ENCODE measurements at regions not wholly inside any gene's neighbourhood (a gene's known extent, or its start where the extent isn't known, plus 50 kb on each side); places are given as distances from the start of the nearest gene placed in this dataset.

DNA sequence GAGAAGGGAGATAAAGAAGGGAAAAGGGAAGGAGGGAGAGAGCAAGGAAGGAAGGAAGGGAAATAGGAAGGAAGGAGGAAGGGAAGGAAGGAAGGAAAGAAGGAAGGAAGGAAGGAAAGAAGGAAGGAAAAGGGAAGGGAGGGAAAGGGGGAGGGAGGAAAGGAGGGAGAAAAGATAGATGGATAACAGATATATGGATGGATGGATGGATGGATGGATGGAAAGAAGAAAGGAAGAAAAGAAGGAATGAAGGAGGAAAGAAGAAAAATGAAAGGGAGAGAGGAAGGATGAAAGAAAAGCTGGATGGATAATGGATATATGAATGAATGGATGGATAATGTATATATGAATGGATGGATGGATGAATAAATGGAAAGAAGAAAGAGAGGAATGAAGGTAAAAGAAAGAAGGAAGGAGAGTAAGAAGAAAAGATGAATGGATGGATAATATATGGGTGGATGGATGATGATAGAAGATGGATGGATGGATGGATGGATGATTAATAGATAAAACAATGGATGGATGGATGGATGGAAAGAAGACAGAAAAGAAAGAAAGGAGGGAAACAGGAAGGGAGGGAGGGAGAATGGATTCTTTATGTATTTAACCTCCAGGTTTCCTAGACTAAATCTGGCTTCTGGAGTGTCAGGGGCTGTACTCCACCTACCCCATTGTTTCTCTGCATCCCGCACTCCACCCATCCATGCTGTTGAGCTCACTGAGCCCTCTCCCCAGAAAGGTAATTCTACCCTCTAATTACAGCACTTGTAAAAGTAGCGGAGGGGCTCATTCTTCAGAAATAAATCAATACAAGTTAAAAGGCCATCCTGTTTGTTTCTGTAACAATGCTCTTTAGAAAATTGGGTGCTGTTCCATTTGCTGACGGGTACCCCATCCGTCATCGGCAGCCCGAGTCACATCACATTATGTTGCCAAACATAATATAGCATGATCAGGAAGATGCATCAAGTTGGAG lies 506.1 kb downstream of the MIAT start:
- H3K9ac ChIP-seq (ENCODE audit: low read depth, low read length, poor library complexity): no peak overlapping the region
- no peaks in the 10 kb centered on the region for H3K36me3 ChIP-seq (replicated peaks in 1 of 2; ENCODE audit: control insufficient read depth in 2 of 2, insufficient read depth in 2 of 2, low read length in 2 of 2)
- H3K4ac ChIP-seq (ENCODE audit: low read length): no peak overlapping the region
- no peak overlapping the region for H2BK5ac ChIP-seq (ENCODE audit: low read length)
- no peak overlapping the region for H2AFZ ChIP-seq (ENCODE audit: low read length)
- peaks cover 0 to 13% (median 0%) of the 10 kb centered on the region in 3 experiments for H3K27me3 ChIP-seq (ENCODE audit: control insufficient read depth in 3 of 3, insufficient read depth in 3 of 3, low read depth in 1 of 3, low read length in 3 of 3)
- no peak overlapping the region for H3K18ac ChIP-seq (ENCODE audit: low read length)
- DNase-seq (ENCODE audit: low spot score): no peak
- H3K14ac ChIP-seq (ENCODE audit: low read length): no peak overlapping the region
- no peak overlapping the region for H3K4me3 ChIP-seq (ENCODE audit: low read length in 2 of 2)
- H2AK5ac ChIP-seq (ENCODE audit: low read depth, low read length): no peak overlapping the region
- no CpG with 5 or more reads among the region's 6 CpGs for WGBS, 2 donors (ENCODE audit: extremely low coverage in 2 of 2, insufficient read length in 2 of 2, insufficient replicate concordance in 1 of 2)
- no peak overlapping the region for H3K23ac ChIP-seq (ENCODE audit: low read depth, low read length, poor library complexity)
- H3K9me3 ChIP-seq (replicated peaks in 1 of 2; ENCODE audit: control insufficient read depth in 2 of 2, insufficient read depth in 1 of 2, low read depth in 1 of 2, low read length in 2 of 2): no peaks in the 10 kb centered on the region
- H3K79me1 ChIP-seq (ENCODE audit: low read depth, low read length): no peaks in the 10 kb centered on the region
- no peak overlapping the region for H2BK15ac ChIP-seq (ENCODE audit: low read length)
- no peak overlapping the region for H4K91ac ChIP-seq (ENCODE audit: low read depth, low read length, poor library complexity)
- H2BK120ac ChIP-seq (ENCODE audit: low read depth, low read length): no peak overlapping the region
- H3K4me2 ChIP-seq (ENCODE audit: insufficient read depth, low read length, poor library complexity, severe bottlenecking): no peak overlapping the region
- H4K8ac ChIP-seq (ENCODE audit: low read depth, low read length): no peak overlapping the region
- H3K4me1 ChIP-seq (ENCODE audit: control insufficient read depth in 2 of 2, insufficient read depth in 1 of 2, low read depth in 1 of 2, low read length in 2 of 2): peaks cover 11 to 16% of the 10 kb centered on the region in 2 donors
- no peak overlapping the region for H3K27ac ChIP-seq (replicated peaks; ENCODE audit: low read length)
- H2BK12ac ChIP-seq (ENCODE audit: low read length): no peak overlapping the region

DNA sequence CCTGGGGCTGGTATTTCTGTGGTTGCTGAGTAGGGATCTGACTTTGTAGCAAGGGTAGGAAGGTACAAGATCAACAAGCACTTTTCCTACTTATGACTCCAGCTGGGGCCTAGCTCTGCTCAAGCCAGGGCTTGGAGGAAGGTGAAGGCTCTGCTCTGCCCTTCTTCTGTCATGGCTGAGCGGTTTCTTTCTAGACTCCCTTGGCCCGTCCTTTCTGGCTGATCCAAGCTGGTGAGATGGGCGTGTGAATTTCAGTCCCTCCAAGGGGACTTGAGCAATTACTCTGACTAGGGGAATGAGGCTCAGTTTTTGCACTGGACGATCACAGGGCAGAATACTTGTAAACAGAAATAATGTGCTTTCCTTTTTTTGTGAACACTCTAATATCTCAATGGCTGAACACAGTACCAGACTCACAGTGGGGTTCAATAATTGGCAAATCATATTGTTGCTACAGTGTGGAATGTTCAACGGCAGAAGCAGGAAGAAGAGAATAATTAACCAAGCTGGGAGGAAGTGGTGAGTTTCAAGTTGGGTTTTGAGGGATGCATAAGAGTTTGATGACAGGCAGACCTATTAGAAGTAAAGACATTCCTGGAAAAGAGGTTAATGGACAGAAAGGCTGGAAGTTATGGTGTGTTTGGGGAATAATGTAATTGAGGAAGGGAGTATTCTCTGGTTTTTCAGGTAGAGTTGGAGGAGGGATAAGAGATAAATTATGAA lies 507.6 kb downstream of the MIAT start:
- Histone ChIP-seq H3K4me2 (ENCODE audit: insufficient read depth, low read length, poor library complexity, severe bottlenecking) (no peak overlapping the region), H3K79me1 (ENCODE audit: low read depth, low read length) (no peaks in the 10 kb centered on the region), H2BK120ac (ENCODE audit: low read depth, low read length) (no peak overlapping the region), H2AFZ (ENCODE audit: low read length) (no peak overlapping the region), H3K4me3 (ENCODE audit: low read length in 2 of 2) (no peak overlapping the region), H3K14ac (ENCODE audit: low read length) (no peak overlapping the region), H3K27me3 (ENCODE audit: control insufficient read depth in 3 of 3, insufficient read depth in 3 of 3, low read depth in 1 of 3, low read length in 3 of 3) (peaks cover 0 to 13% (median 0%) of the 10 kb centered on the region in 3 experiments), H3K36me3 (replicated peaks in 1 of 2; ENCODE audit: control insufficient read depth in 2 of 2, insufficient read depth in 2 of 2, low read length in 2 of 2) (no peaks in the 10 kb centered on the region), H3K4me1 (ENCODE audit: control insufficient read depth in 2 of 2, insufficient read depth in 1 of 2, low read depth in 1 of 2, low read length in 2 of 2) (peaks cover 9 to 10% of the 10 kb centered on the region in 2 donors), H2AK5ac (ENCODE audit: low read depth, low read length) (no peak overlapping the region), H4K8ac (ENCODE audit: low read depth, low read length) (no peak overlapping the region), H2BK15ac (ENCODE audit: low read length) (no peak overlapping the region), H4K91ac (ENCODE audit: low read depth, low read length, poor library complexity) (no peak overlapping the region), H3K27ac (replicated peaks; ENCODE audit: low read length) (no peak overlapping the region), H3K9ac (ENCODE audit: low read depth, low read length, poor library complexity) (no peak overlapping the region), H3K9me3 (replicated peaks in 1 of 2; ENCODE audit: control insufficient read depth in 2 of 2, insufficient read depth in 1 of 2, low read depth in 1 of 2, low read length in 2 of 2) (no peaks in the 10 kb centered on the region), H3K4ac (ENCODE audit: low read length) (no peak overlapping the region), H3K23ac (ENCODE audit: low read depth, low read length, poor library complexity) (no peak overlapping the region), H2BK12ac (ENCODE audit: low read length) (no peak overlapping the region), H2BK5ac (ENCODE audit: low read length) (no peak overlapping the region), H3K18ac (ENCODE audit: low read length) (no peak overlapping the region)
- WGBS, 2 donors (ENCODE audit: extremely low coverage in 2 of 2, insufficient read length in 2 of 2, insufficient replicate concordance in 1 of 2): no CpG with 5 or more reads among the region's 5 CpGs
- DNase-seq (ENCODE audit: low spot score): no peak

GRCh38 chr22:27168681-27169080 lies 511.3 kb downstream of the MIAT start:
- 100% methylated on average over 1 to 3 of the region's 3 CpGs for WGBS, 2 donors (ENCODE audit: extremely low coverage in 2 of 2, insufficient read length in 2 of 2, insufficient replicate concordance in 1 of 2)
- Histone ChIP-seq H3K9ac (ENCODE audit: low read depth, low read length, poor library complexity) (no peak overlapping the region), H2AK5ac (ENCODE audit: low read depth, low read length) (no peak overlapping the region), H2BK120ac (ENCODE audit: low read depth, low read length) (no peak overlapping the region), H3K9me3 (replicated peaks in 1 of 2; ENCODE audit: control insufficient read depth in 2 of 2, insufficient read depth in 1 of 2, low read depth in 1 of 2, low read length in 2 of 2) (no peaks in the 10 kb centered on the region), H2BK15ac (ENCODE audit: low read length) (no peak overlapping the region), H2BK12ac (ENCODE audit: low read length) (no peak overlapping the region), H3K4ac (ENCODE audit: low read length) (no peak overlapping the region), H3K27ac (replicated peaks; ENCODE audit: low read length) (no peak overlapping the region), H3K36me3 (replicated peaks in 1 of 2; ENCODE audit: control insufficient read depth in 2 of 2, insufficient read depth in 2 of 2, low read length in 2 of 2) (no peaks in the 10 kb centered on the region), H3K4me1 (ENCODE audit: control insufficient read depth in 2 of 2, insufficient read depth in 1 of 2, low read depth in 1 of 2, low read length in 2 of 2) (peaks cover 0 to 2% of the 10 kb centered on the region in 2 donors), H3K79me1 (ENCODE audit: low read depth, low read length) (no peaks in the 10 kb centered on the region), H3K27me3 (ENCODE audit: control insufficient read depth in 3 of 3, insufficient read depth in 3 of 3, low read depth in 1 of 3, low read length in 3 of 3) (peaks cover 0 to 10% (median 0%) of the 10 kb centered on the region in 3 experiments), H2AFZ (ENCODE audit: low read length) (no peak overlapping the region), H3K14ac (ENCODE audit: low read length) (no peak overlapping the region), H4K91ac (ENCODE audit: low read depth, low read length, poor library complexity) (no peak overlapping the region), H3K4me2 (ENCODE audit: insufficient read depth, low read length, poor library complexity, severe bottlenecking) (no peak overlapping the region), H3K4me3 (ENCODE audit: low read length in 2 of 2) (no peak overlapping the region), H3K18ac (ENCODE audit: low read length) (no peak overlapping the region), H4K8ac (ENCODE audit: low read depth, low read length) (no peak overlapping the region), H2BK5ac (ENCODE audit: low read length) (no peak overlapping the region), H3K23ac (ENCODE audit: low read depth, low read length, poor library complexity) (no peak overlapping the region)
- DNase-seq (ENCODE audit: low spot score): no peak

DNA sequence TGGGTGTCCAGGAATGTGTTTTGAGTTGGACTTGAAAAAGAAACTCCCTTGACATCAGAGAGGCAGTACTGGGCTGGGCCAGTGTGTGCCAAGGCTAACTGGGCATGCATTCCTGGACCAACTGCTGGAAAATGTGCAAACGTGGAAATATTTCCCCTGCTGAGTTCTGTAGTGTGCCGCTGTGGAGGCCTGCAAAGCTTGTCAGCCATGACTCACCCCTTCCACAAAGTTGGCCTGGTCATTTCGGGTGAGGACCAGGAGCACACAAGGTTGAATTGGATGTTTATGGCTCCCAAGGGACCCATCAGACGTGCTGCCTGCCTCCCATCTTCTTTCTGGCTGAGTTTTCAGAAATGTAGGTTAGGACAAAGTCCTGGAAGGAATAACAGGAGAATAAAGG lies 513.1 kb downstream of the MIAT start:
- no peak overlapping the region for H3K23ac ChIP-seq (ENCODE audit: low read depth, low read length, poor library complexity)

More for the DNA sequence above, 513.1 kb downstream of the MIAT start:
- Histone ChIP-seq H2AK5ac (ENCODE audit: low read depth, low read length) (no peak overlapping the region), H2AFZ (ENCODE audit: low read length) (no peak overlapping the region), H4K8ac (ENCODE audit: low read depth, low read length) (no peak overlapping the region), H3K4me1 (ENCODE audit: control insufficient read depth in 2 of 2, insufficient read depth in 1 of 2, low read depth in 1 of 2, low read length in 2 of 2) (peaks cover 4 to 8% of the 10 kb centered on the region in 2 donors), H3K4me2 (ENCODE audit: insufficient read depth, low read length, poor library complexity, severe bottlenecking) (no peak overlapping the region), H2BK15ac (ENCODE audit: low read length) (no peak overlapping the region), H3K79me1 (ENCODE audit: low read depth, low read length) (no peaks in the 10 kb centered on the region), H4K91ac (ENCODE audit: low read depth, low read length, poor library complexity) (no peak overlapping the region), H3K4me3 (ENCODE audit: low read length in 2 of 2) (no peak overlapping the region), H2BK5ac (ENCODE audit: low read length) (no peak overlapping the region), H2BK120ac (ENCODE audit: low read depth, low read length) (no peak overlapping the region), H3K18ac (ENCODE audit: low read length) (no peak overlapping the region), H3K27ac (replicated peaks; ENCODE audit: low read length) (no peak overlapping the region), H3K9me3 (replicated peaks in 1 of 2; ENCODE audit: control insufficient read depth in 2 of 2, insufficient read depth in 1 of 2, low read depth in 1 of 2, low read length in 2 of 2) (no peaks in the 10 kb centered on the region), H3K4ac (ENCODE audit: low read length) (no peak overlapping the region), H3K9ac (ENCODE audit: low read depth, low read length, poor library complexity) (no peak overlapping the region), H3K14ac (ENCODE audit: low read length) (peak overlapping the region; percentile 14), H3K27me3 (ENCODE audit: control insufficient read depth in 3 of 3, insufficient read depth in 3 of 3, low read depth in 1 of 3, low read length in 3 of 3) (peaks cover 0 to 10% (median 1%) of the 10 kb centered on the region in 3 experiments), H2BK12ac (ENCODE audit: low read length) (no peak overlapping the region), H3K36me3 (replicated peaks in 1 of 2; ENCODE audit: control insufficient read depth in 2 of 2, insufficient read depth in 2 of 2, low read length in 2 of 2) (no peaks in the 10 kb centered on the region)
- DNase-seq (ENCODE audit: low spot score): no peak
- no CpG with 5 or more reads among the region's 4 CpGs for WGBS, 2 donors (ENCODE audit: extremely low coverage in 2 of 2, insufficient read length in 2 of 2, insufficient replicate concordance in 1 of 2)

Data from neuronal stem cell (in vitro differentiated cells).